K562 (cell line): ENCODE measurements at regions not wholly inside any gene's neighbourhood (a gene's known extent, or its start where the extent isn't known, plus 50 kb on each side); places are given as distances from the start of the nearest gene placed in this dataset.

Experiments
- CCNT2 ChIP-seq: IDR thresholded peaks from 2 replicates; pipeline ENCODE4 v1.6.1; 2011; ENCODE audit warnings: borderline replicate concordance, low read depth, mild to moderate bottlenecking, moderate library complexity, mixed read lengths, low read length; ENCODE audit not compliant: insufficient read length; ENCODE audit errors: extremely low read depth
- CSDE1 ChIP-seq, 2 experiments: fragments of 450-650 bp; IDR thresholded peaks; 2 replicates each; pipeline ENCODE4 v1.6.1; 2016; ENCODE audit warnings: mild to moderate bottlenecking in 1 of 2
- ETS2 ChIP-seq: IDR thresholded peaks from 2 replicates; pipeline ENCODE4 v1.6.1; 2016; ENCODE audit warnings: borderline replicate concordance, missing genetic modification characterization, mild to moderate bottlenecking, moderate library complexity, missing compliant biosample characterization; ENCODE audit not compliant: poor library complexity, severe bottlenecking
- FOS ChIP-seq: IDR thresholded peaks from 3 replicates; pipeline ENCODE4 v1.6.1; 2011; ENCODE audit not compliant: insufficient read length; ENCODE audit errors: extremely low read depth
- FOXM1 ChIP-seq, 2 experiments: fragments of 450-650 bp in 1 of 2; sonication (generic) in 1 of 2; formaldehyde crosslinking in 1 of 2; IDR thresholded peaks; 2 replicates each; pipeline versions ENCODE4 v1.6.1 to v1.9.0; 2017 to 2022; ENCODE audit warnings: low read depth in 2 of 2, mild to moderate bottlenecking in 2 of 2, missing genetic modification reagents in 1 of 2, moderate library complexity in 1 of 2
- GTF2F1 ChIP-seq: IDR thresholded peaks from 2 replicates; pipeline ENCODE4 v1.6.1; 2011; ENCODE audit warnings: low read depth, low read length, improper control_type of control experiment
- HNRNPUL1 ChIP-seq: fragments of 200-400 bp; formaldehyde crosslinking; IDR thresholded peaks from 2 replicates; pipeline ENCODE4 v1.6.1; 2017; ENCODE audit warnings: low read length
- IFI16 ChIP-seq: fragments of 250-450 bp; sonication (Bioruptor Pico); IDR thresholded peaks from 2 replicates; pipeline ENCODE4 v2.1.2; 2022; ENCODE audit warnings: mild to moderate bottlenecking, inconsistent platforms
- JUND ChIP-seq, 2 experiments: IDR thresholded peaks; 2 replicates in 1 of 2; 3 replicates in 1 of 2; pipeline ENCODE4 v1.6.1; 2011; ENCODE audit warnings: borderline replicate concordance in 2 of 2, low read depth in 2 of 2, low read length in 2 of 2, improper control_type of control experiment in 1 of 2, missing biosample characterization in 1 of 2, missing genetic modification characterization in 1 of 2, missing genetic modification reagents in 1 of 2
- KAT7 ChIP-seq: sonication (generic); formaldehyde crosslinking; IDR thresholded peaks from 2 replicates; pipeline ENCODE4 v1.8.0; 2022; ENCODE audit warnings: missing genetic modification reagents, mild to moderate bottlenecking, borderline replicate concordance
- NFIX ChIP-seq: fragments of 250-450 bp; sonication (Bioruptor Pico); IDR thresholded peaks from 2 replicates; pipeline ENCODE4 v1.4.0; 2020; ENCODE audit warnings: low read depth, mild to moderate bottlenecking, moderate library complexity
- NFRKB ChIP-seq: fragments of 450-650 bp; IDR thresholded peaks from 2 replicates; pipeline ENCODE4 v1.6.1; 2016; ENCODE audit warnings: low read depth
- PML ChIP-seq: IDR thresholded peaks from 2 replicates; pipeline ENCODE4 v1.6.1; 2012; ENCODE audit warnings: low read length, inconsistent platforms
- RFX5 ChIP-seq: IDR thresholded peaks from 2 replicates; pipeline ENCODE4 v1.6.1; 2011; ENCODE audit warnings: low read depth, mild to moderate bottlenecking, improper control_type of control experiment, low read length
- RFX7 ChIP-seq: fragments of 250-450 bp; sonication (Bioruptor Pico); IDR thresholded peaks from 2 replicates; pipeline ENCODE4 v1.5.1; 2021; ENCODE audit warnings: mild to moderate bottlenecking
- RUNX1 ChIP-seq: sonication (generic); IDR thresholded peaks from 2 replicates; pipeline ENCODE4 v1.6.1; 2016; ENCODE audit warnings: antibody characterized with exemption, low read depth
- SLC30A9 ChIP-seq: fragments of 250-450 bp; sonication (Bioruptor Pico); IDR thresholded peaks from 2 replicates; pipeline ENCODE4 v1.8.0; 2022; ENCODE audit warnings: mild to moderate bottlenecking, moderate library complexity
- TCF7 ChIP-seq: sonication (generic); IDR thresholded peaks from 2 replicates; pipeline ENCODE4 v1.6.1; 2016; ENCODE audit warnings: antibody characterized with exemption, borderline replicate concordance
- ZC3H11A ChIP-seq: IDR thresholded peaks from 2 replicates; pipeline ENCODE4 v1.6.1; 2012; ENCODE audit warnings: low read depth, low read length, improper control_type of control experiment
- ZNF717 ChIP-seq: fragments of 250-450 bp; sonication (Bioruptor Pico); IDR thresholded peaks from 2 replicates; pipeline ENCODE4 v1.5.0; 2021
- TF ChIP-seq, protein P1 (sequence below): fragments of 450-650 bp; IDR thresholded peaks from 2 replicates; pipeline ENCODE4 v1.6.1; 2016; ENCODE audit warnings: low read depth
- TF ChIP-seq, protein P2 (sequence below): sonication (generic); formaldehyde crosslinking; IDR thresholded peaks from 2 replicates; pipeline ENCODE4 v1.8.0; 2022; ENCODE audit warnings: mild to moderate bottlenecking, low read depth, missing genetic modification reagents

DNA sequence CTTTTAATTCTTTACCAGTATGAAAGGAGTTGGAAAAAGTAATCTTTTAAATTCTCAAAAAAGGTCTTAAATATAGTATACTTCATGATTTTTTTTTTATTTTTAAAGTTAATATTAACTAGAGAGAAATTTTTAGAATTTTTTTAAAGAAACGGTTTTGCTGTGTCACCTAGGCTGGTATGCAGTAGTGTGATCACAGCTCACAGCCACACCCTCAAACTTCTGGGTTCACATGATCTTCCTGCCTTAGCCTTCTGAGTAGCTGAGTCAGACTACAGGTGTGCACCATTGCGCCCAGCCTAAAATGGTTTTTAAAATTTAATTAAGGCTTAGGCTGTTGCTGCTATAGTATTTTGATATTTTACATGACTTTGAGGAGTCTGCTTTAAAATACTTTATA lies 52.4 kb downstream of the TLCD4 start (continued):
- TF ChIP-seq, protein P1, sequence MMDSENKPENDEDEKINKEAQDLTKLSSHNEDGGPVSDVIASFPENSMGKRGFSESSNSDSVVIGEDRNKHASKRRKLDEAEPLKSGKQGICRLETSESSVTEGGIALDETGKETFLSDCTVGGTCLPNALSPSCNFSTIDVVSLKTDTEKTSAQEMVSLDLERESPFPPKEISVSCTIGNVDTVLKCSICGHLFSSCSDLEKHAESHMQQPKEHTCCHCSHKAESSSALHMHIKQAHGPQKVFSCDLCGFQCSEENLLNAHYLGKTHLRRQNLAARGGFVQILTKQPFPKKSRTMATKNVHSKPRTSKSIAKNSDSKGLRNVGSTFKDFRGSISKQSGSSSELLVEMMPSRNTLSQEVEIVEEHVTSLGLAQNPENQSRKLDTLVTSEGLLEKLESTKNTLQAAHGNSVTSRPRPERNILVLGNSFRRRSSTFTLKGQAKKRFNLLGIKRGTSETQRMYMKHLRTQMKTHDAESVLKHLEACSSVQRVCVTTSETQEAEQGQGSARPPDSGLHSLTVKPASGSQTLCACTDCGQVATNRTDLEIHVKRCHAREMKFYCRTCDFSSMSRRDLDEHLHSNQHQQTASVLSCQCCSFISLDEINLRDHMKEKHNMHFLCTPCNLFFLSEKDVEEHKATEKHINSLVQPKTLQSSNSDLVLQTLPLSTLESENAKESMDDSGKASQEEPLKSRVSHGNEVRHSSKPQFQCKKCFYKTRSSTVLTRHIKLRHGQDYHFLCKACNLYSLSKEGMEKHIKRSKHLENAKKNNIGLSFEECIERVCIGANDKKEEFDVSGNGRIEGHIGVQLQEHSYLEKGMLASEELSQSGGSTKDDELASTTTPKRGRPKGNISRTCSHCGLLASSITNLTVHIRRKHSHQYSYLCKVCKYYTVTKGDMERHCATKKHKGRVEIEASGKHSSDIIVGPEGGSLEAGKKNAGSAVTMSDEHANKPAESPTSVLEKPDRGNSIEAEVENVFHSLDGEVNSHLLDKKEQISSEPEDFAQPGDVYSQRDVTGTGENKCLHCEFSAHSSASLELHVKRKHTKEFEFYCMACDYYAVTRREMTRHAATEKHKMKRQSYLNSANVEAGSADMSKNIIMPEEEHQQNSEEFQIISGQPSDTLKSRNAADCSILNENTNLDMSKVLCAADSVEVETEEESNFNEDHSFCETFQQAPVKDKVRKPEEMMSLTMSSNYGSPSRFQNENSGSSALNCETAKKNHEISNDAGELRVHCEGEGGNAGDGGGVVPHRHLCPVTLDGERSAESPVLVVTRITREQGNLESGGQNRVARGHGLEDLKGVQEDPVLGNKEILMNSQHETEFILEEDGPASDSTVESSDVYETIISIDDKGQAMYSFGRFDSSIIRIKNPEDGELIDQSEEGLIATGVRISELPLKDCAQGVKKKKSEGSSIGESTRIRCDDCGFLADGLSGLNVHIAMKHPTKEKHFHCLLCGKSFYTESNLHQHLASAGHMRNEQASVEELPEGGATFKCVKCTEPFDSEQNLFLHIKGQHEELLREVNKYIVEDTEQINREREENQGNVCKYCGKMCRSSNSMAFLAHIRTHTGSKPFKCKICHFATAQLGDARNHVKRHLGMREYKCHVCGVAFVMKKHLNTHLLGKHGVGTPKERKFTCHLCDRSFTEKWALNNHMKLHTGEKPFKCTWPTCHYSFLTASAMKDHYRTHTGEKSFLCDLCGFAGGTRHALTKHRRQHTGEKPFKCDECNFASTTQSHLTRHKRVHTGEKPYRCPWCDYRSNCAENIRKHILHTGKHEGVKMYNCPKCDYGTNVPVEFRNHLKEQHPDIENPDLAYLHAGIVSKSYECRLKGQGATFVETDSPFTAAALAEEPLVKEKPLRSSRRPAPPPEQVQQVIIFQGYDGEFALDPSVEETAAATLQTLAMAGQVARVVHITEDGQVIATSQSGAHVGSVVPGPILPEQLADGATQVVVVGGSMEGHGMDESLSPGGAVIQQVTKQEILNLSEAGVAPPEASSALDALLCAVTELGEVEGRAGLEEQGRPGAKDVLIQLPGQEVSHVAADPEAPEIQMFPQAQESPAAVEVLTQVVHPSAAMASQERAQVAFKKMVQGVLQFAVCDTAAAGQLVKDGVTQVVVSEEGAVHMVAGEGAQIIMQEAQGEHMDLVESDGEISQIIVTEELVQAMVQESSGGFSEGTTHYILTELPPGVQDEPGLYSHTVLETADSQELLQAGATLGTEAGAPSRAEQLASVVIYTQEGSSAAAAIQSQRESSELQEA = no peak
- TF ChIP-seq CSDE1 (IDR thresholded peaks at IDR 0.05) = no peak
- no peak for TF ChIP-seq RFX5
- peak; percentile 40; the same call in 1 of the 2 replicates for TF ChIP-seq FOXM1 (IDR thresholded peaks at IDR 0.05; ENCODE audit: low read depth)
- no peak for TF ChIP-seq FOXM1 (CRISPR knock-in tag; IDR thresholded peaks at IDR 0.05; ENCODE audit: low read depth)
- peak; percentile 38 for TF ChIP-seq CCNT2
- no peak for TF ChIP-seq FOS
- peak; percentile 78 for TF ChIP-seq PML
- peak; percentile 82 for TF ChIP-seq JUND (IDR thresholded peaks at IDR 0.05; ENCODE audit: borderline replicate concordance, low read depth, low read length)
- TF ChIP-seq JUND (tag; IDR thresholded peaks at IDR 0.05; ENCODE audit: borderline replicate concordance, low read depth, low read length) = peak; percentile 28; the same call in 1 of the 3 replicates
- TF ChIP-seq ETS2 (tag) = no peak
- TF ChIP-seq NFIX (CRISPR knock-in tag) = no peak
- TF ChIP-seq HNRNPUL1 = no peak
- TF ChIP-seq GTF2F1 = no peak
- no peak for TF ChIP-seq ZC3H11A
- no peak for TF ChIP-seq NFRKB
- no peak for TF ChIP-seq IFI16
- TF ChIP-seq, protein P2, sequence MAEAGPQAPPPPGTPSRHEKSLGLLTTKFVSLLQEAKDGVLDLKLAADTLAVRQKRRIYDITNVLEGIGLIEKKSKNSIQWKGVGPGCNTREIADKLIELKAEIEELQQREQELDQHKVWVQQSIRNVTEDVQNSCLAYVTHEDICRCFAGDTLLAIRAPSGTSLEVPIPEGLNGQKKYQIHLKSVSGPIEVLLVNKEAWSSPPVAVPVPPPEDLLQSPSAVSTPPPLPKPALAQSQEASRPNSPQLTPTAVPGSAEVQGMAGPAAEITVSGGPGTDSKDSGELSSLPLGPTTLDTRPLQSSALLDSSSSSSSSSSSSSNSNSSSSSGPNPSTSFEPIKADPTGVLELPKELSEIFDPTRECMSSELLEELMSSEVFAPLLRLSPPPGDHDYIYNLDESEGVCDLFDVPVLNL = no peak
- TF ChIP-seq ZNF717 (CRISPR knock-in tag) = no peak
- no peak for TF ChIP-seq RFX7 (CRISPR knock-in tag)
- no peak for TF ChIP-seq RUNX1
- no peak for TF ChIP-seq SLC30A9 (CRISPR knock-in tag)
- TF ChIP-seq TCF7 = no peak
- TF ChIP-seq KAT7 = no peak
